Dendritic cell treated with granulocyte-macrophage colony-stimulating factor and Interleukin-4, amounts not matched to agents 40 ng/mL and 50 ng/mL, for 4 days (primary cell): ENCODE measurements at regions not wholly inside any gene's neighbourhood (a gene's known extent, or its start where the extent isn't known, plus 50 kb on each side); places are given as distances from the start of the nearest gene placed in this dataset.

Source experiments
- H3K27ac Mint-ChIP-seq: one replicate; pipeline ENCODE4 v1.8.0; 2022; ENCODE audit warnings: mild to moderate bottlenecking, mixed read lengths
- H3K27me3 Mint-ChIP-seq: one replicate; pipeline ENCODE4 v1.8.0; 2022; ENCODE audit warnings: mild to moderate bottlenecking, mixed read lengths
- H3K36me3 Mint-ChIP-seq: one replicate; pipeline ENCODE4 v1.8.0; 2022; ENCODE audit warnings: low read depth, mixed read lengths
- H3K4me1 Mint-ChIP-seq: one replicate; pipeline ENCODE4 v1.8.0; 2022; ENCODE audit warnings: low read depth, mixed read lengths
- H3K4me3 Mint-ChIP-seq: one replicate; pipeline ENCODE4 v1.8.0; 2022; ENCODE audit warnings: mild to moderate bottlenecking, moderate library complexity, mixed read lengths
- H3K9me3 Mint-ChIP-seq: one replicate; pipeline ENCODE4 v1.8.0; 2022; ENCODE audit warnings: mixed read lengths
- intact Hi-C: fragments of 100-400 bp; cut with micrococcal nuclease; formaldehyde crosslinking; loops from one replicate; pipeline ENCODE4 v1.15.0; 2022

DNA sequence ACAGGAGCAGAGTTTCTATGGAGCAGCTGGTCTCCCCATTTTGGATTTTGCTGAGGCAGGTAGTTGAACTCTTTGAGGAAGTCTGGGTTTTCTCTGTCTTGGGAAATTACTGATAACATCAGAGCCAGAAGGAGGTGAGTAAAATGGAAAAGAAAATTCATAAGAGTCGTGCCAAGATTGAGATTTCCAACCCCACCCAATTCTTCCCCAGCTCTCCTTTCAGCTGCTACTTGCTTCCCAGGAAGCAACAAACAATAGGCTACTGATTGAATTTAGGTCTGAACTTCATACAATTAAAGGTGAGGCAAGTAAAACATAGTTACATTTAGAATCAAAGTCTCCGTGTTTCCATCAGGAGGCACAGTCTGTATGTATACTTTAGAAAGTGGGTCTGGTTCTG is 54.6 kb upstream of the EOLA2 start:
- intact Hi-C loops, result no loop called here
- no peak overlapping the region for H3K27ac Mint-ChIP-seq
- peaks cover 9% of the 10 kb centered on the region for H3K9me3 Mint-ChIP-seq
- H3K36me3 Mint-ChIP-seq, result peaks cover 40% of the 10 kb centered on the region
- H3K4me1 Mint-ChIP-seq, result peaks cover 1% of the 10 kb centered on the region
- no peaks in the 10 kb centered on the region for H3K27me3 Mint-ChIP-seq
- H3K4me3 Mint-ChIP-seq, result no peak overlapping the region

DNA sequence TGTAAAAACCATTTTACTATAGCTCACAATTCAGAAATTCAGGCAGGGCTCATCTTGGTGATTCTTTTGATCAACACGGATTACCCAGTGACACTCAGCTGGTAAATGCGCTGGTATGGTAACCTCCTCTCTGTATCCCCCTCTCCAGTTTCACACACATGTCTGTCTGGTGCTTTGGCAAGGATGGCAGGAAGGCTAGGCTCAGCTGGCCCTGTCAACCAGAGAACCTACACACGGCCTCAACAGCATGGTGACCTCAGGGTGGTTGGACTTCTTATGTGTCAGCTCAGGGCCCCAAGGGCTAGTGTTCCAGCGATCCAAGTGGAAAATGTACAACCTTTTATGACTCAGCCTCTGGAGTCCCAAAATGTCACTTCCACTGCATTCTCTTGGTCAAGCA is 55.7 kb upstream of the EOLA2 start:
- no peaks in the 10 kb centered on the region for H3K4me1 Mint-ChIP-seq
- H3K4me3 Mint-ChIP-seq, result no peak overlapping the region
- no peak overlapping the region for H3K27ac Mint-ChIP-seq
- H3K36me3 Mint-ChIP-seq, result peaks cover 40% of the 10 kb centered on the region
- peaks cover 9% of the 10 kb centered on the region for H3K9me3 Mint-ChIP-seq
- H3K27me3 Mint-ChIP-seq, result no peaks in the 10 kb centered on the region
- intact Hi-C loops, result no loop called here

DNA sequence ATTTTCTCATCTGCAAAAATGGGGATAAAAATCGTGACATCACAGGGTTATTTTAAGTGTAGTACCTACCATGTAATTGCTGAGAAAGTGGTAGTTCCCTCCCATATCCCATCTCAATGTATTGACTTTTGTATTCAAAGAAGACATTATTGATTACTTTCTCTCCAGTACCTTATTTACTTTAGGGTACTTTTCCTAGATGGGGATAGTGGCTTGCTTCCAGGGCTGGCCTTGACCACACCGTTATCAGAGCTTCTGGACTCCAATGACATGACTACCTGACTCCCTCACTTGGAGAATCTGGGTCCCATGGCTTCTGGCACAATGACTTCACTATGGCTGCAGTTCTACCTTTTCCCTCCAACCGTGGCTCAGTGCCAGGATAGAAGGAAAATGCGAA is 58.2 kb upstream of the EOLA2 start:
- intact Hi-C loops, result no loop called here
- no peak overlapping the region for H3K4me3 Mint-ChIP-seq
- no peaks in the 10 kb centered on the region for H3K4me1 Mint-ChIP-seq
- H3K36me3 Mint-ChIP-seq, result peaks cover 39% of the 10 kb centered on the region
- no peak overlapping the region for H3K27ac Mint-ChIP-seq
- H3K9me3 Mint-ChIP-seq, result peaks cover 9% of the 10 kb centered on the region
- H3K27me3 Mint-ChIP-seq, result no peaks in the 10 kb centered on the region

DNA sequence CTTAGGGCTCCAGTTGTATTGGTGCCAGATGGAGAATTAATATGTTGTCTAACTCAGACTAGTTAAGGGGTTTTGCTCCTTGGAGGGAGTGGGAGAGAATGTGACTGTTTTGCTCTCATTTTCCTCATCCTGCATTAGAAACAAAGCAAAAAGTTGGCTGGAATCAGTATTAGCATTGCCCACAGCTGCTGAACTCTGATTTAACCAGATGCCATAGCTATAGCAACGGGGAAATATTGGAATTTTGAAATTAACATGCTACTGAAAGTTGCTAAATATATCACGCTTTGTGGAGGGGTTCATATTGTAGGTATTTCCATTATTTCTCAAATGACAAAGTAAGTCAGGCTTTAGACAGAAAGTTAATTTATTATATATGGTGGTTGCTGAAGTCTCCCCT is 66.7 kb upstream of the EOLA2 start:
- Mint-ChIP-seq H3K4me1 (no peaks in the 10 kb centered on the region), H3K9me3 (no peaks in the 10 kb centered on the region), H3K4me3 (no peak overlapping the region), H3K27ac (no peak overlapping the region), H3K36me3 (peaks cover 9% of the 10 kb centered on the region), H3K27me3 (no peaks in the 10 kb centered on the region)
- intact Hi-C loops, result no loop called here

DNA sequence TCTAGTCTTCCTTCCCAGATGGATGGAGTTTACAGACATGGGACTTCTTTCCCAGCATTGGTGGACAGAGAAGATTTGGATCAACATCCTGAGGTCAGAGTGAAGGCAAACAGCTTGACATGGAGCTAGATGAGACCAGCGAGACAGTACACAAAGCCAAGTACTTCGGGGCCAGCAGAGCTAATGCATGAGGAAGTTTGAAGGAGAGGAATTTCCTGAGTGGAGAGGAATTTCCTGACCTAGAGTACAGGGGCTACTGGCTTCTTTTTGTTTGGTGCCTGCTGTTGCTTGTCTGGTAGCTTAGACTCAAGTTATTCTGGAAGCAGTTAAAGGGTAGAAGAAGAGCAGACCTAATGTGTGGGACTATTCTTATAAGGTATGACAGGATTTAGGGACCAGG is 69.1 kb upstream of the EOLA2 start:
- Mint-ChIP-seq H3K27me3 (no peaks in the 10 kb centered on the region), H3K9me3 (no peaks in the 10 kb centered on the region), H3K4me3 (no peak overlapping the region), H3K4me1 (no peaks in the 10 kb centered on the region), H3K36me3 (peaks cover 9% of the 10 kb centered on the region), H3K27ac (no peak overlapping the region)
- intact Hi-C loops, result no loop called here

DNA sequence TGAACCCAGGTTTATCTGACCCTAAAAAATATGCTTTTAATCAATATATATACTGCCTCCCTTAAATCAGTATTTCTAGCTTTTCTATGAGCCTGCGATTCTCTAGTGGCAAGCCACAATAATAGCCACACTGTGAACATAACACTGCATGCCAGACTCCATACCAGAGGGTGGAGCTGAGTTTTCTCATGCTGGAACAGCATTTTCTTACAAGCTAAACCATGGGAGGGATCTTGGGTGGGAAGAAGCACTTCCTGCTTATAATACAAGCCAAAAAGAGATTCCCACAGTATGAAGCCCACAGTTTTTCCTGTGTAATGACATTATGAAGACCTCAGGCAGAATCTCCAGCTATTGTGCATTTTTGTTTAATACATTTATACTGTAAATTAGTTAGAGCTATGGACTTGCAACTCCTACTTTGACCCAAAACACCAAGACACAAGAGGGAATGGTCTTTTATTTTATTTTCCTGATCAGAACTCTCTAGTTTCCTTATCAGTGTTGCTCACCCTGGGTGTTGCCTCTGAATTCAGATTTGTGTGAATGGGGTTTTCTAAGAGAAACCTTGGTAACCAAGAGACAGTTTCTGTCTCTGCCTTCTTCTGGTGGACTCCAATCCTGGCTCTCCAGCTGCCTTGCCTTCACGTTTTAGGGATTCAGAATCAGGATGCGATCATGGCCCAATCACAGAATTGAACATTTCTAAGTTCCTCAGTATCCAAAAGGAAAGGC is 74.5 kb upstream of the EOLA2 start:
- intact Hi-C loops, result no loop called here
- Mint-ChIP-seq H3K27me3 (no peaks in the 10 kb centered on the region), H3K4me1 (no peaks in the 10 kb centered on the region), H3K36me3 (peaks cover 9% of the 10 kb centered on the region), H3K27ac (no peak overlapping the region), H3K9me3 (no peaks in the 10 kb centered on the region), H3K4me3 (no peak overlapping the region)

DNA sequence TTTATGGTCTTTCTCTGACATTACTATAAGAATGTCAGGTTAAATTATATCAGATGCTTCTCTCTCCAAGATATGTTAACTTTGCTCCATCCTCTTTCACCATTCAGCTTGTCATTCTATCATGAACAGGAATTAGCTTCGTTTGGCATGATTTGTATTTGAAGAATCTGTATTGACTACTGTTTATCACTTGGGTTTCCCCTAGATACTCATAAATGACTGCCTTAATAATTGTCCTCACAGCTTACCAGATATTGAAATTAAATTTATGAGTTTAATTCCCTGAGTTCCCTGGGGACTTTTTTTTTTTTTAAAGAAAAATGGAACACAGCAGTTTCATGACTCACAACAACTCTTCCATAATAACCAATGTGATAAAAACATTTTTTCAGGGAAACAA is 76.2 kb upstream of the EOLA2 start:
- Mint-ChIP-seq H3K27ac (no peak overlapping the region), H3K4me3 (no peak overlapping the region), H3K9me3 (no peaks in the 10 kb centered on the region), H3K36me3 (no peaks in the 10 kb centered on the region), H3K27me3 (no peaks in the 10 kb centered on the region), H3K4me1 (no peaks in the 10 kb centered on the region)
- intact Hi-C loops, result no loop called here

DNA sequence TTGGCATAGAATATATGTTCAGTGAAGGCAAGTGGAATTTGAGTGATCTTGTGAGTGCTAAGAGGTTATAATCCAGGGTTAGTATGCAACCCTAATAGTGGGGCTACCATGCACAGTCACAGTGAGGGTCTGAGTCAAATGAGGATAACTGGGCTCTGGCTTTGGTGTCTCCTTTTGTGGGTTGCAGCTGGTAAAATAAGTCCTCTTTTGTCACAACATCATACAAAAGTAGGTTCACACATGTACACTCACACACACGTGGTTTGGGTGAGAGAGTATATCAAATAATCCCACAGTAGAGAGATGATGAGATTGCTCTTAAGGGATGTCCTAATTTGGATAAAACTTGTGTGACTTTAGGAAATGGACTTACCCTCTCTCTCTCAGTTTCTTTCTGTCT is 79.6 kb upstream of the EOLA2 start:
- H3K4me3 Mint-ChIP-seq, result no peak overlapping the region
- H3K9me3 Mint-ChIP-seq, result no peaks in the 10 kb centered on the region
- no peaks in the 10 kb centered on the region for H3K36me3 Mint-ChIP-seq
- no peak overlapping the region for H3K27ac Mint-ChIP-seq
- H3K27me3 Mint-ChIP-seq, result no peaks in the 10 kb centered on the region
- no peaks in the 10 kb centered on the region for H3K4me1 Mint-ChIP-seq
- intact Hi-C loops, result no loop called here

DNA sequence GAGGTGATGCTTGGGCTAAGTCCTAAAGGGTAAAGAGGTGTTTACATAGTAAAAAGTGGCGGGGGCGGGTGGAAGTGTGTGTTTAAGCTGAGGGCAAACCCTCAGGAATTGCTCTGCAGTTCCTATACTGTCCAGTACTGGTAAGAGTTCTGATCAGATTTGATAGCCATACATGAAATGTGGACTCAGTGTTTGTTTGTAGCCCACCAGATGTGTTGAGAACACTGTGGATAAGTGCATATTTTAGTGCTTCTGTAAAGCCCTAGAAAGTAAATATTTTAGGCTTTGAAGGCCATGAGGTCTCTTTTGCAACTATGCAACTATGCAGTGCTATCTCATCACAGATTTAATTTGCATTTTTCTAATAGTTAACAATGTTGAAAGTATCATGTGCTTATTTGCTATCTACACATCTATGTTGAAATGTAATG is 80.7 kb upstream of the EOLA2 start:
- Mint-ChIP-seq H3K27ac (no peak overlapping the region), H3K4me1 (no peaks in the 10 kb centered on the region), H3K36me3 (no peaks in the 10 kb centered on the region), H3K27me3 (no peaks in the 10 kb centered on the region), H3K4me3 (no peak overlapping the region), H3K9me3 (no peaks in the 10 kb centered on the region)
- intact Hi-C loops, result no loop called here

DNA sequence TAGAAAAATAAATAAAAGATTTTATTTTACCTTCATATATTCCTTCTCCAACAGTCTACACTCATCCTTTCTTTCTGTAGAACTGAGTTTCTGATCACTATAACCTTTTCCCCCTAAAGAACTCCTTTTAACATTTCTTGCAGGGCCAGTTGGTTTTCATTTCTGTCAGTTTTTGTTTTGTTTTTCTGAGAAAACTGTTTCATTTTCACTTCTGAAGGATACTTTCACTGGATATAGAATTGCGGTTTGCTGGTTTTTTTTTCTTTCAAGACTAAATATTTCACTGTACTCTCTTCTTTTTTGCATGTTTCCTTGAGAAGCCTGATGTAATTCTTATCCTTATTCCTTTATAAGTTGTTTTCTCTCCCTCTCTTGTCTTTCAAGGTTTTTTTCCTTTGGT is 90.4 kb upstream of the EOLA2 start:
- Mint-ChIP-seq H3K36me3 (no peaks in the 10 kb centered on the region), H3K27me3 (no peaks in the 10 kb centered on the region), H3K27ac (no peak overlapping the region), H3K4me1 (no peaks in the 10 kb centered on the region), H3K4me3 (no peak overlapping the region), H3K9me3 (no peaks in the 10 kb centered on the region)
- intact Hi-C loops, result no loop called here

DNA sequence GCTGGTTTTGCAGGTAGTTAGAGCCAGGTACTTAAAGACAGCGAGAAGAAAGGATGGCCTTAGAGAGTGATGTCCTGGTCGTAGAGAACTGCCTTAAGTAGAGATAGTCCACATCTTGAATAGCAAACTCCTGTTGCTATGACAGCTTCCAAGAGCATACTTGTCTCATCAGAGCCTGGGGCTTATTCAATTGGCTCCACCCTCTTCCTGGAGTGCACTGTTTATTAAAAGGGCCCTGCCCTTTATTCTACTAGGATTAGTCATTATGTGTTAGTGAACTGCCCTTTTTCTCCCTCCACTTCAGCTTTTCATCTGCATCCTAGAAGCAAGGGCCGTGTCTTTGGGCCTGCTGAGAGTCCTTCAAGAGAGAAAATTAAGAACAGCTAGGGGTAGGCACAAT is 94.5 kb upstream of the EOLA2 start:
- H3K27ac Mint-ChIP-seq, result no peak overlapping the region
- H3K4me3 Mint-ChIP-seq, result no peak overlapping the region
- no peaks in the 10 kb centered on the region for H3K27me3 Mint-ChIP-seq
- peaks cover 13% of the 10 kb centered on the region for H3K4me1 Mint-ChIP-seq
- H3K36me3 Mint-ChIP-seq, result no peaks in the 10 kb centered on the region
- intact Hi-C loops, result no loop called here
- peaks cover 9% of the 10 kb centered on the region for H3K9me3 Mint-ChIP-seq

DNA sequence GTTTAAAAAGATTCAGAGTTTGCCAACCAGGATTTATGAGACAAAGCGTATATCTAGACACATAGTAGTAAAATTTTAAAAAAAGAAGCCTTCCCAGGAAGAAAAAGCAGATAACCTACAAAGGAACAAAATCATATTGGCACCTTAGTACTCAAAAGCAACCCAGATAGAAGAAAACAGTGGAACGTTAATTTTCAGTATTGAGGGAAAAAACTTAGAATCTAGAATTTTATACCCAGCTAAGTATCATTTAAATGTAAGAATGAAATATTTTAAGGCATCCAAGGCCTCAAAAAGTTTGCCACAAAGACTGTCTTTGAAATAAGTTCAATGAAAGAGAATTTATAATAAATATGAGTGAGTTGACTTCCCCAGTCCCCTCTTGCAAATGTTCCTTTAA is 96.5 kb upstream of the EOLA2 start:
- Mint-ChIP-seq H3K9me3 (peaks cover 9% of the 10 kb centered on the region), H3K27me3 (no peaks in the 10 kb centered on the region), H3K27ac (no peak overlapping the region), H3K36me3 (no peaks in the 10 kb centered on the region), H3K4me1 (peaks cover 13% of the 10 kb centered on the region), H3K4me3 (no peak overlapping the region)
- intact Hi-C loops, result no loop called here

DNA sequence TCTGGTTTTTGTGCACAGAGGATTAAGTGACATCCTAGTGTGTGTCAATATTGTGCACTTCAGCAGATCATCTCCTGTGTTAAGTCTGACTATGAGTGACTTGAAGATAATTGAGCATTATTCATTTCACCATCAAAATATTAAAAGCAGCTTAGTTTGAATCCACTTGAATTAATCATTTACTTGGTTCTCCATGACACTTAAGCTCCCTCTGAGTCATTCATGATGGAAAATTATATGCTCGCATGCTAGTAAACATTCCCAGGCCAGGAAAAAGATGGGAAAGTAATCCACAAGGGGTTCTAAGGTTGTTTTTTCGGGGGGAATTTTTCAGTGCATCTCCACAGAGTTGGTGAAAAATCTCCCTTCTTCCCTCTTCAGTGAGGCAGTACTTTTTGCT is 97.2 kb upstream of the EOLA2 start:
- intact Hi-C loops, result no loop called here
- Mint-ChIP-seq H3K9me3 (peaks cover 9% of the 10 kb centered on the region), H3K36me3 (no peaks in the 10 kb centered on the region), H3K27me3 (no peaks in the 10 kb centered on the region), H3K27ac (no peak overlapping the region), H3K4me1 (peaks cover 13% of the 10 kb centered on the region), H3K4me3 (no peak overlapping the region)

DNA sequence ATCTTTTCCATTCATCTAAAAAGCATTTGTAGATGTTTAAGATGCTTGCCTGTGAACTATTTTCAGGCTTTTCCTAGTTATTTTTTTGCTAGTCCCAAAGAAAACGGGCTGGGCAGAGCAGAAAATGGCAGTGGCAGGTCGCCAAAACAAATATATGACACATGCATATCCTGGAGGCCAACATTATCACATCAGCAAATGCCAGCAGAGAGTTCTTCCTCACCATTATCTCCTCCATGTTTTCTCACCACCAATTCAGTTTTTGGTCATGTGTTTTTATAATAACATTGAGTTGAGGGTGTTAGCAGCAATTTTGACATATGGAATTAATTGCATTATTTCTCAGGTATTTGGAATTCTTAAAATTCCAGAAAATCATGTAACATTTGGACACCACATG is 97.9 kb upstream of the EOLA2 start:
- no peaks in the 10 kb centered on the region for H3K36me3 Mint-ChIP-seq
- intact Hi-C loops, result no loop called here
- H3K27me3 Mint-ChIP-seq, result no peaks in the 10 kb centered on the region
- peaks cover 13% of the 10 kb centered on the region for H3K4me1 Mint-ChIP-seq
- no peak overlapping the region for H3K4me3 Mint-ChIP-seq
- H3K27ac Mint-ChIP-seq, result no peak overlapping the region
- peaks cover 9% of the 10 kb centered on the region for H3K9me3 Mint-ChIP-seq

DNA sequence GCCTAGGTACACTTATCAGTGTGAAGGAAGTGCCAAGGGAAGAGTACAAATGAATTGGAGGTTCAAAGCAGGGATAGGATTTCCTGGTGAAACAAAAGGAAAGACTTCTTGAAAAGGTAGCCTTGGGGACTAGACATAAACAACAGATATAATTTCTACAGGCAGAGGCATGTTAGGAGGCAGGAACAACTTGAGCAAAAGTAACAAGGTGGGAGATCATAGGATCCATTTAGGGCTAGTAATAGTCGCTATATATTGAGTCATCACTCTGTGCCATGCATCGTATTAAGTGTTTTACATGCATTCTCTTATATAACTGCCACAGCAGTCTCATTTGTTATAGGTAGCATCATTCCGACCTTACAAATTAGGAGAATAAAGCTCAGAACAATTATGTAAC is 98.3 kb upstream of the EOLA2 start:
- Mint-ChIP-seq H3K27ac (no peak overlapping the region), H3K27me3 (no peaks in the 10 kb centered on the region), H3K9me3 (peaks cover 9% of the 10 kb centered on the region), H3K4me1 (peaks cover 13% of the 10 kb centered on the region), H3K4me3 (no peak overlapping the region), H3K36me3 (no peaks in the 10 kb centered on the region)
- intact Hi-C loops, result no loop called here
